Loucy (cell line): ENCODE measurements at regions not wholly inside any gene's neighbourhood (a gene's known extent, or its start where the extent isn't known, plus 50 kb on each side); places are given as distances from the start of the nearest gene placed in this dataset.

Experiments
- EZH2phosphoT487 ChIP-seq: fragments of 200-600 bp; IDR thresholded peaks from 2 replicates; pipeline ENCODE4 v1.6.1; 2018; ENCODE audit warnings: antibody characterized with exemption, mild to moderate bottlenecking, moderate library complexity, borderline replicate concordance
- TF ChIP-seq, protein P1 (sequence below): fragments of 200-600 bp; sonication (generic); conservative IDR thresholded peaks from 2 replicates; pipeline ENCODE4 v1.5.1; 2014; ENCODE audit warnings: mild to moderate bottlenecking, antibody characterized with exemption, low read length

DNA sequence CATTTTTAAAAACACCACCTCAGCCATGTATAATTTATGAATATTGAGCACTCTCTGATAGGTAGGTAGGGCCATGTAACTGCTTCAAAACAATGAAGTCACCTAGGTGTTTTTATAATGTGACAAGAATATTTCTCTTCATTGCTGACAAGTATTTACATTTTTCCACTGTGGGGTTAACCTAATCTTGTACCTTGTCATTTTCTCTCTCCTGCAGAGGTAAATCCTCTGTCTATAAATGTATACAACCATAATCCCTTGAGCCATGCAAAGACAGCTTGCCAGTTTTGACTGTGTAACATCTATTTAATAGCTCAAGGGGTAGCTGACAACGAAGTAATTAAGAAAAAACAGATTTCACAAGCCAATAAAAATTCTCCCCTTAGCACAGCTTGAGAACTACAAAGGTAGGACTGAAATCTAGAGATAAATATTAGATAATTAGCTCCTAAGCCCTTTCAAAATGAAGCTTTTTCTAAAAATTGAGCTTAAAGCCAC lies 137.6 kb upstream of the POGK start:
- TF ChIP-seq, protein P1, sequence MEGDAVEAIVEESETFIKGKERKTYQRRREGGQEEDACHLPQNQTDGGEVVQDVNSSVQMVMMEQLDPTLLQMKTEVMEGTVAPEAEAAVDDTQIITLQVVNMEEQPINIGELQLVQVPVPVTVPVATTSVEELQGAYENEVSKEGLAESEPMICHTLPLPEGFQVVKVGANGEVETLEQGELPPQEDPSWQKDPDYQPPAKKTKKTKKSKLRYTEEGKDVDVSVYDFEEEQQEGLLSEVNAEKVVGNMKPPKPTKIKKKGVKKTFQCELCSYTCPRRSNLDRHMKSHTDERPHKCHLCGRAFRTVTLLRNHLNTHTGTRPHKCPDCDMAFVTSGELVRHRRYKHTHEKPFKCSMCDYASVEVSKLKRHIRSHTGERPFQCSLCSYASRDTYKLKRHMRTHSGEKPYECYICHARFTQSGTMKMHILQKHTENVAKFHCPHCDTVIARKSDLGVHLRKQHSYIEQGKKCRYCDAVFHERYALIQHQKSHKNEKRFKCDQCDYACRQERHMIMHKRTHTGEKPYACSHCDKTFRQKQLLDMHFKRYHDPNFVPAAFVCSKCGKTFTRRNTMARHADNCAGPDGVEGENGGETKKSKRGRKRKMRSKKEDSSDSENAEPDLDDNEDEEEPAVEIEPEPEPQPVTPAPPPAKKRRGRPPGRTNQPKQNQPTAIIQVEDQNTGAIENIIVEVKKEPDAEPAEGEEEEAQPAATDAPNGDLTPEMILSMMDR = no peak
- TF ChIP-seq EZH2phosphoT487 = no peak
